Astrocyte (in vitro differentiated cells and primary cell): ENCODE measurements at regions not wholly inside any gene's neighbourhood (a gene's known extent, or its start where the extent isn't known, plus 50 kb on each side); places are given as distances from the start of the nearest gene placed in this dataset.

Experiments
- CTCF ChIP-seq: IDR thresholded peaks from 2 replicates; pipeline ENCODE4 v1.5.1; 2011; ENCODE audit warnings: low read depth, mild to moderate bottlenecking, inconsistent platforms, low read length, moderate library complexity; ENCODE audit not compliant: insufficient read depth
- EZH2 ChIP-seq: IDR thresholded peaks from 2 replicates; pipeline ENCODE4 v1.6.1; 2012; ENCODE audit warnings: mild to moderate bottlenecking, low read length, inconsistent platforms; ENCODE audit not compliant: insufficient read depth

GRCh38 chr10:3484306-3485056 is 300.5 kb downstream of the KLF6 start:
- no peak for TF ChIP-seq CTCF
- TF ChIP-seq EZH2: no peak
